Transverse colon (tissue), 4 donors: ENCODE measurements at regions not wholly inside any gene's neighbourhood (a gene's known extent, or its start where the extent isn't known, plus 50 kb on each side); places are given as distances from the start of the nearest gene placed in this dataset.

Experiments used
- DNase-seq: peaks from one replicate; pipeline ENCODE4 v3.0.0-alpha.2; 2019
- H3K27ac ChIP-seq, 4 donors: fragments of 200-600 bp; sonication (generic); 2 replicates each; pipeline ENCODE4 v1.5.1; 2016 to 2018; ENCODE audit warnings: inconsistent platforms in 4 of 4
- H3K27me3 ChIP-seq: fragments of 200-600 bp; sonication (generic); 2 replicates; pipeline ENCODE4 v1.5.1; 2017; ENCODE audit warnings: inconsistent platforms
- H3K36me3 ChIP-seq, 4 donors: fragments of 200-600 bp; sonication (generic); 2 replicates each; pipeline ENCODE4 v1.5.1; 2017 to 2019; ENCODE audit warnings: inconsistent platforms in 4 of 4
- H3K4me1 ChIP-seq, 4 donors: fragments of 200-600 bp; sonication (generic); 2 replicates each; pipeline ENCODE4 v1.5.1; 2017 to 2020; ENCODE audit warnings: inconsistent platforms in 4 of 4
- H3K4me3 ChIP-seq, 4 donors: fragments of 200-600 bp; sonication (generic); 1 replicate in 1 of 4; 2 replicates in 3 of 4; pipeline versions ENCODE4 v1.5.1 to v1.6.1; 2017 to 2019; ENCODE audit warnings: inconsistent platforms in 4 of 4
- H3K9me3 ChIP-seq, 2 donors: fragments of 200-600 bp; sonication (generic); 2 replicates each; pipeline ENCODE4 v1.5.1; 2017 to 2019; ENCODE audit warnings: inconsistent platforms in 2 of 2
- EP300 ChIP-seq: sonication (generic); formaldehyde crosslinking; IDR thresholded peaks from one replicate; pipeline ENCODE4 v1.6.1; 2017; ENCODE audit warnings: antibody characterized with exemption, low read depth
- POLR2A ChIP-seq: fragments of 450-650 bp; IDR thresholded peaks from one replicate; pipeline ENCODE4 v1.6.1; 2016; ENCODE audit warnings: antibody characterized with exemption, mild to moderate bottlenecking, moderate library complexity
- POLR2AphosphoS5 ChIP-seq, 3 donors: sonication (generic); formaldehyde crosslinking; IDR thresholded peaks; one replicate each; pipeline ENCODE4 v1.6.1; 2016; ENCODE audit warnings: antibody characterized with exemption in 3 of 3
- WGBS, 2 donors: methylation state at CpG; one replicate each; pipeline ENCODE4 v1.1.5; 2018; ENCODE audit warnings: low coverage in 1 of 2; 5-methylcytosine and 5-hydroxymethylcytosine counted together
- in situ Hi-C, 4 donors: fragments of 200-750 bp; cut with MboI; loops; one replicate each; pipeline versions ENCODE4 v1.15.0 to v1.15.1; 2017; ENCODE audit warnings: low sequenced_read_pairs in 3 of 4, low pct_ligation_motif_present in 1 of 4, low pct_unique_long_range_greater_than_20kb in 1 of 4
- intact Hi-C: fragments of 100-400 bp; cut with DNase I; formaldehyde crosslinking; loops from one replicate; pipeline ENCODE4 v1.15.1; 2023; ENCODE audit warnings: low total_unique reads
- TF ChIP-seq, protein P1 (sequence below), 5 experiments: fragments of 200-600 bp in 3 of 5; fragments of 450-650 bp in 2 of 5; sonication (generic) in 3 of 5; IDR thresholded peaks; 1 replicate in 2 of 5; 2 replicates in 3 of 5; pipeline ENCODE4 v1.5.1; 2016 to 2017; ENCODE audit warnings: antibody characterized with exemption in 5 of 5, inconsistent platforms in 3 of 5, mild to moderate bottlenecking in 2 of 5, moderate library complexity in 1 of 5

DNA sequence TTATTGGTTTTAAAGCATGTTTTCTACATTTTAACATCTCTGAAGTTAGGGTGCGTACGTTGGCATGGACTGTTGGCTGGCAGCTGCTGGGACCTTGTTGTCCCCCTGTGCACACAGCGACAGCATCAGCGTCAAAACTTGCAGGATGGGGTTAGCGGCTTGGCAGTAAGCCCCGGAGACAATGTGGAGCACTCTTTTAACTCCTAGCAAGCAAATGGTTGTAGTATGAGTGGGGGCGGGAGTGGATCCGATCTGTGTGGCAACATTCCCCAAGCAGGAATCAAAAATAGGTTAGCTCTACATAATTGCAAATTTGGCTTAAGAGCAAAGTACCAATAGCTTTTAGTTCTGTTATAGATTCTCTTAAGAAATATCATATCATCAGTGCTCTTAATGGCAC is 70.1 kb downstream of the NRN1 start:
- peaks cover 10% of the 10 kb centered on the region for H3K27me3 ChIP-seq
- TF ChIP-seq POLR2A: no peak
- TF ChIP-seq EP300: no peak
- no peak for TF ChIP-seq POLR2AphosphoS5 (IDR thresholded peaks at IDR 0.05)
- TF ChIP-seq, protein P1, sequence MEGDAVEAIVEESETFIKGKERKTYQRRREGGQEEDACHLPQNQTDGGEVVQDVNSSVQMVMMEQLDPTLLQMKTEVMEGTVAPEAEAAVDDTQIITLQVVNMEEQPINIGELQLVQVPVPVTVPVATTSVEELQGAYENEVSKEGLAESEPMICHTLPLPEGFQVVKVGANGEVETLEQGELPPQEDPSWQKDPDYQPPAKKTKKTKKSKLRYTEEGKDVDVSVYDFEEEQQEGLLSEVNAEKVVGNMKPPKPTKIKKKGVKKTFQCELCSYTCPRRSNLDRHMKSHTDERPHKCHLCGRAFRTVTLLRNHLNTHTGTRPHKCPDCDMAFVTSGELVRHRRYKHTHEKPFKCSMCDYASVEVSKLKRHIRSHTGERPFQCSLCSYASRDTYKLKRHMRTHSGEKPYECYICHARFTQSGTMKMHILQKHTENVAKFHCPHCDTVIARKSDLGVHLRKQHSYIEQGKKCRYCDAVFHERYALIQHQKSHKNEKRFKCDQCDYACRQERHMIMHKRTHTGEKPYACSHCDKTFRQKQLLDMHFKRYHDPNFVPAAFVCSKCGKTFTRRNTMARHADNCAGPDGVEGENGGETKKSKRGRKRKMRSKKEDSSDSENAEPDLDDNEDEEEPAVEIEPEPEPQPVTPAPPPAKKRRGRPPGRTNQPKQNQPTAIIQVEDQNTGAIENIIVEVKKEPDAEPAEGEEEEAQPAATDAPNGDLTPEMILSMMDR (IDR thresholded peaks at IDR 0.05): no peak
- H3K9me3 ChIP-seq: no peaks in the 10 kb centered on the region
- in situ Hi-C loops (no loop called here), intact Hi-C loops (no loop called here)
- no peaks in the 10 kb centered on the region for H3K36me3 ChIP-seq
- H3K4me3 ChIP-seq: no peak overlapping the region
- H3K4me1 ChIP-seq: no peaks in the 10 kb centered on the region
- no peak overlapping the region for H3K27ac ChIP-seq
- 86% methylated on average over 8 of the region's 8 CpGs; no CpG with 5 or more reads in 1 of the 2 donors for WGBS, 2 donors
- no peak for DNase-seq

DNA sequence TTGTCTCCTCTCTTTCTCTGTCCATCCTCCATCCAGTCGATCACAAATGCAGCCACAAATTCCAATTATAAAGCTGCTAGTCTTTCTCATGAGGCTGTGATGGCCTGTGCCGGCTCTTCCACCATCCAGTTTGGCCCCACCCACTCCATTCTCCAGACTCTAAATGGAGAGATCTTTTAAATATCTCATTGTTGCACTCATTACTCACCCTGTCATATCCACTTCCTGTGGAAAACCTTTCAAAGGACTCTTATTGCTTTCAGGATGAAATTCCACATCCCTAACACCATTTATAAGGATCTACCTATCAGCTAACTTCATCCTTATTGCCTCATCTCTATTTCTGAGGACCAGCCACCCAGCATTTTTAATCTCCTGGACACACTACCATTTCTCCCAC is 70.6 kb downstream of the NRN1 start:
- Histone ChIP-seq H3K4me3 (no peak overlapping the region), H3K27ac (no peak overlapping the region), H3K36me3 (no peaks in the 10 kb centered on the region), H3K27me3 (peaks cover 13% of the 10 kb centered on the region), H3K4me1 (no peaks in the 10 kb centered on the region), H3K9me3 (no peaks in the 10 kb centered on the region)
- in situ Hi-C loops (no loop called here), intact Hi-C loops (no loop called here)
- DNase-seq: no peak
- 67 to 70% methylated on average over 1 to 2 of the region's 2 CpGs for WGBS, 2 donors
- TF ChIP-seq, protein P1 (IDR thresholded peaks at IDR 0.05): no peak
- TF ChIP-seq EP300 (no peak), POLR2A (no peak), POLR2AphosphoS5 (IDR thresholded peaks at IDR 0.05) (no peak)

DNA sequence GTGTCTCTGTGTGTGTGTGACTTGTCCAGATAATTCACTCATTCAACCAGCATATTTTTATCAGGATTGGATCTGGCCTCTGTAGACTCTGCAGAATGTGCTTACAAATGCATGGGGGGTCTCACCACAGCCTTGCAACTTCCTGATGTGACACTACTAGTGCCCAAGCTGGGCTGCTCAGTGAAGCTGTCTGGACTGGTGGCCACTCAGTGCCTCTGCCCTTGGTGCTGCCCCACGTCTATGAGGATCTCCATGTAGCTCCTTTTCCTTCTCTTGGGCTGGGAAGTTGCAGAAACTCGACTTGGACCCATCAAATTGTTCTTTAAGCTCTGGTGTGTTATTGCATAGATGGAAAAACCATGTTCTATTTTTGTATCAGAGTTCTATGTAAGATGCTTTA is 75.8 kb downstream of the NRN1 start:
- no peak for DNase-seq
- TF ChIP-seq, protein P1 (IDR thresholded peaks at IDR 0.05): no peak
- TF ChIP-seq POLR2AphosphoS5 (IDR thresholded peaks at IDR 0.05) (no peak), EP300 (no peak), POLR2A (no peak)
- Histone ChIP-seq H3K36me3 (no peaks in the 10 kb centered on the region), H3K27me3 (peaks cover 13% of the 10 kb centered on the region), H3K9me3 (no peaks in the 10 kb centered on the region), H3K4me3 (no peak overlapping the region), H3K4me1 (no peaks in the 10 kb centered on the region), H3K27ac (no peak overlapping the region)
- intact Hi-C loops (no loop called here), in situ Hi-C loops (no loop called here)
- WGBS, 2 donors: 23 to 44% methylated on average over 1 to 2 of the region's 2 CpGs

DNA sequence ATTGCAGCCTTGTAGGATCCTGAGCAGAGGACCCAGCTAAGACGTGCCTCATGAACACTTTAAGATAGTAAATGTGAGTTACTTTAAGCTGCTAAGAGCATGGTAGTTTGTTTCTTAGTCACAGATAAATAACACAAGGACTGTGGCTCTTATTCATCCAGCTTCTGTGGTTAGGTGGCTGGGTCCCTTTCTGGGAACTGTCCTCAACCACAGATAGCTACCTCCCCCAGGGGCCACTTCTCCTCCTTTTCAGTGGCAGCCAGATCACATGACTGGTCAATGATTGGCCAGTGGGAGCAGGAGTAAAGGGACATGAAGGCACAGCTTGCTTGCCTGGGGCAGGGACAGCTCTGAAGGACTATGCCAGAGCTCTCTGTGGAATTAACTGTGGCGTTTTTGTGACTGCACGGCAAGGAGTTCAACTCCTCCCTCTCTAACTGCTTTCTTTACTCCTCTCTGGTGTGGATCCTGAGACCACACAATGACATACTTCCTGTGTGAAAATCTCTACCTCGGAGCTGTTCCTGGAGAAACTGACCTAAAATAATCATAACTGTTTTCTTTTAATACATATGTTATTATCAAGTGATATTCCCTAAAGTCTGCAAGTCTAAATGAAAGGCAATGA is 76.5 kb downstream of the NRN1 start:
- intact Hi-C loops (no loop called here), in situ Hi-C loops (no loop called here)
- 42 to 59% methylated on average over 2 to 4 of the region's 4 CpGs for WGBS, 2 donors
- H3K27me3 ChIP-seq: peaks cover 13% of the 10 kb centered on the region
- no peak overlapping the region for H3K4me3 ChIP-seq
- no peak overlapping the region for H3K27ac ChIP-seq
- H3K4me1 ChIP-seq: no peaks in the 10 kb centered on the region
- TF ChIP-seq POLR2A: no peak
- no peaks in the 10 kb centered on the region for H3K9me3 ChIP-seq
- DNase-seq: no peak
- no peaks in the 10 kb centered on the region for H3K36me3 ChIP-seq

DNA sequence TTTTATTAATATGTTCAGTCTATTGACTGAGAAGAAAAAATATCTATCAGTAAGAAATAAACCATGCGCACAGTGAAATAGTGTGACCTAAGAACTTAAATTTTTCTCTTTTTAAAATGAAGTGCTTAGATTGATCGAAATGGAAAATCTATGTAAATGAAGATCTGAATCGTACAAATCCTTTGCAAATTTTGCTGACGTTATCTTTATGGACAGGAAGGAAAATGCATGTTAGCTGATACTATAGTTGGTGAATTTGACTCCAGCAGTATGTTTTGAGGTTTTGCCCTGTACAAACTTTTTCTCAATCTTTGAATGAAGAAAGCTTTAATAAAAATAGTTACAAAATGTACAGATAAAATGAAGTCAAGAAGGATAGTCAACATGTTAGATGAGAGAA is 82.9 kb downstream of the NRN1 start:
- Histone ChIP-seq H3K9me3 (peaks cover 0 to 7% of the 10 kb centered on the region in 2 donors), H3K27ac (no peak overlapping the region), H3K4me1 (no peaks in the 10 kb centered on the region), H3K27me3 (peaks cover 4% of the 10 kb centered on the region), H3K36me3 (no peaks in the 10 kb centered on the region), H3K4me3 (no peak overlapping the region)
- no peak for DNase-seq
- in situ Hi-C loops (no loop called here), intact Hi-C loops (no loop called here)
- WGBS, 2 donors: 90 to 96% methylated on average over 4 of the region's 4 CpGs
- TF ChIP-seq EP300: no peak
- TF ChIP-seq, protein P1 (IDR thresholded peaks at IDR 0.05): no peak
- no peak for TF ChIP-seq POLR2AphosphoS5 (IDR thresholded peaks at IDR 0.05)
- no peak for TF ChIP-seq POLR2A
